GM18526 (cell line): ENCODE measurements at regions not wholly inside any gene's neighbourhood (a gene's known extent, or its start where the extent isn't known, plus 50 kb on each side); places are given as distances from the start of the nearest gene placed in this dataset.

ENCODE experiments used
- POLR2A ChIP-seq: IDR thresholded peaks from 3 replicates; pipeline ENCODE4 v1.6.1; 2011; ENCODE audit not compliant: insufficient read length; ENCODE audit errors: extremely low read depth

DNA sequence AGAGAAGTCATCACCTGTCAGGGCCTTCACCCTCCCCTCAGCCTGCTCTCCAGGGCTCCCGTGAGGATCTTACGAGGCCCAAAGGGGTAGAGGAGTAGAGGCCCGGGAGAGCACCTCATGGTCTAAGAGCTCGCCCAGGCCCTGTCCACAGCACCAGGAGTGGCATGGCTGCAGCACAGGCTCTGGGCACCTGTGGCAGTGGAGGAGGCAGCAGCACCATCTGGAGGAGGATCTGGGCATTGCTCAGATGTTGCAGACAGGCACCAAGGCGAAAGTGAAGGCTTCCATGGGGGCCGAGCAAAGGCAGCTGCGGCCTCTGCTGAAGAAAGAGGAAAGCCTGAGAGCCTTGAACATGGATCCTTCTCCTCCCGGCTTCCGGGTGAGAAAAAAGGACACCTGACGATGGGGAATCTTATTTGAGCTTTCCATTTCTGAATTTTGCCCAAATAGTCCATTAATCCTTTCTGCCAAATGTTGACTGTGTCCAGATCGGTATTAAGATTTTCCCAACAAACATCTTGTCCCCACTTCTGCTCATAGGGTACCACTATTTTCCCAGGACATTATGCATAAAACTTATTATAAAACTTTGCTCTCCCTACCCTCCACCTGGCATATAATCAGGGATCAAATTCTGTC, 604.7 kb downstream of the PTPRC start:
- no peak for TF ChIP-seq POLR2A

DNA sequence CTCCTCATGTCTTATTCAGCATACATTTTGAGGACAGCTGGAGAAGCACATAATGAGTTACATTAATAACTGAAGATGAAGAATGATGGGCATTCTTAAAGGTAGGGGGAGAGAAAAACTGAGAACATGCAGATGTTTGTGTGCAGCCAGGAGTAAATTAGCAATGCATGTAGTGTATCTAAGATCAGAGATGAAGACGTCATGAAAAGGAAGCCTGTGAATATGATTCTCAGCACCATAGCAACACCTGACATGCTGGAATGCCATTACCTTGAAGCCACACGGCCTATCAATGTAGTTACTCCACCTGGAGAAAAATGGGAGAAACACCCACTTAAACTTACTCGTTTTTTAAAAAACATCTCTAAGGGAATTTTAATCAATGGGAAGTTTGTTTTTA, 607.1 kb downstream of the PTPRC start:
- no peak for TF ChIP-seq POLR2A

DNA sequence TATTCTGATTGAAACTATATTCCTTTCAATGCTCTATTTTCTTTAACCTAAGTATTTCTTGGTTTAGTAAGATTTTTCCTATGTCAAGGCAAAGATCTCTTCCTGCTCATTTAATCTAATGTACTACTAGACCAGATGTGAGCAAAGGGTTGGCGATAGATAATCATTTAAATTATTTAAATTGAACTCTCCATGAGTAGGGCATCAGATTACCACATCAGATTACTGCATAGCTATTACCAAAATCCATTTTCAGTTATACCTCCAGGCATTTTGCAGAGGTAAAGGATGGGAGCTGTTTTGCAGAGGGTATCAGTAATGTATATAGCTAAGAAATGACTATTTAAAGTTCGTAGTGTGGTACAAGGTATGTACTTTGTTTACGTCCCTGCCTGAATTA, 607.9 kb downstream of the PTPRC start:
- no peak for TF ChIP-seq POLR2A

DNA sequence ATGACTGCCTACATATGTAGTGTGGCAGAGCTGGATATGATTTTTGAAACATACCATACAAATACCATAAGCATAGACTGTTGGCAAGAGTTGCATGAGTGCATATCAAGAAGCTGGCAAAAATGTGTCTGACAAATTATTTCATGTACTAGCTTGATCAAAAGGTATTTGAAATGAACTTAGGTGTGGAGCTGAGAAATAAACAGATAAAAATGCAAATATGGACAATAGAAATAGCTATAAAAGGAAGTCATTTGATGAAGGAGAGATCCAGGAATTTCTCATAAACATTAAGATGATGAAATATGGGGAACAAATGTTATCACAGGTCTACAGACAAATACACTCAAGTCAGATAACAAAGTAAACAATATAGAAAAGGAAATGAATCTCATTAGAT, 609.1 kb downstream of the PTPRC start:
- TF ChIP-seq POLR2A = no peak

DNA sequence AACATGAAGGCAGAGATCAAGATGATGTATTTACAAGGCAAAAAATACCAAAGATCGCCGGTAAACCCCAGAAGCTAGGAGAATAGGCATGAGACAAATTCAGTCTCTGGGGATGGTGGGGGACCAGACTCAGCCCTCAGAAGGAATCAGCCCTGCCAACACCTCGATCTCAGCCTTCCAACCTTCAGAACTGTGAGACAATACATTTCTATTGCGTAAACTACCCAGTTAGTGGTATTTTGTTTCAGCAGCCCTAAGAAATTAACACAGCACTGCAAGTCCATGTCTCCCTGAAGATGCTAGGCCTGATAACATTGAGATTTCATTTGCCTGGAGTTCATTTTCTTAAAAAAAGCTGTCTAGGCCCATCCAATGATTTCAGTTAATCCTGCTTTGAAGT, 622.5 kb downstream of the PTPRC start:
- no peak for TF ChIP-seq POLR2A

DNA sequence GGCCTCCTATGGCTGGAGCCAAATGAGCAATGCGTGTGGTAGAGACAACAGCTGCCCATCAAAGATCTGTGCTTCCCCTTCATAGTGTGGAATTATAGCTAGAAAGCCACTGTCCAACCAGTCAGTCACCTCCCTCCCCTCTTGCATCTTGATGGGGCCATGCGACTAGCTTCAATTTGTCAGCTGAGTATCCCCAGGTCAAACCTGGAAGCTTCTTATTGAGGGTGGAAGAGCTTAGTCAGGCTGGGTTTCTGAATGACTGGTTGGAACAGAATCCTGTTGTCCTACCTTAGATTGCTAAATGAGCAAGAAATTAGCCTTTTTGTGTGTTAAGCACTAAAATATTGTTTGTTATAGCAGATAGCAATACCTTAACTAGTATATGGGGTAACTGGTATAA, 625.4 kb downstream of the PTPRC start:
- TF ChIP-seq POLR2A = no peak

DNA sequence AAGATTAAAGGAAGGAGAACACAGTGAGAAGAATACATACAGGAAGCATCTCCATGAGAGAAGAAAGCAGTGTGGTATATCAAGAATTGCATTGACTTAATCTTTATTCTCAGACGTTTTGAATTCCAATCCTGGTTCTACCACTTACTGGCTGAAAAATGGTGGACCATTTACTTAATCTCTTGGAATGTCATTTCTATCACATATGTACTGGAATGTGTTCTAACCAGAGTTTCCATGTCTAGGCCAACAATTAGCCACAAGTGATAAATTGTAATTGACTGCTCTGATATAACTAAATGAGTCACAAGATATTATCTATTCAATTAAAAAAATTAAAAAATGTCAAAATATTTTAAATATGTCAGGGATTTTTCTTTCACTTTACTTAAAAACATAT, 626.1 kb downstream of the PTPRC start:
- TF ChIP-seq POLR2A = no peak

DNA sequence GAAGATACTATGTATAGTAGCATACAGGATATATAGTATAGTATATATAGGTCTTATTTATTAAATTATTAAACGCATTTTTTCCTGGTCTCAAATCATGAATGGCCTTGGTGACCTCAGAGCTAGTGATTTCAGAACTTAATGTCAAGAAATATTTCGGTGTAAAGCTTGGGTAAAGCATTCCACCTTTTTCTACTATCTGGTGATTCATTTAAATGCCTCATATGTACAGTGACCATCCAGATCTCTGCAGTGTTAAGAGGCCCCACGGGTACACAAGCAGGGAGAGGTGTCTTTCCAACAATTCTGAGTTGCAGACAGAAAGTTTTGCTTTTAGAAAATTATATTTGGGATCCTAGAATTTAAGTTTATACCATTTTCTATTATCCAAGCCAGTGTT, 626.5 kb downstream of the PTPRC start:
- TF ChIP-seq POLR2A = no peak

DNA sequence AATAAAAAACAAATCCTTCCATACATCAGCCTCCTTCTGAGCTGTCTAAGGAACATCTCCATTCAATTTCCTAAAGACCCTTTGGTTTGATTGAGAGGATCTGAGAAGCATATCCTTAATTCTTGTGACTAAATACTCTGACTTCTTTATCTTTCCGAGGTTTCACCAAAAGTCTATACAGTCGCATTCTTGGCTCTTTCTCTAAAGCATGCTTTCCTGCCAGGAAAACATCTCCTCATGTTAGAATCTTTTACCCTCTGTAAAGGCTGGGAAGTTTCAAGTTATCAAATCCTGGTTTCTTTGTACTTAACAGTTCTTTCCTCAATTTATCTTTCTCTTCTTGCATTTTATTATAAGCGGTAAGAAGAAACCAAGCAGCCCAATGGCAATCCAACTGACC, 630.4 kb downstream of the PTPRC start:
- TF ChIP-seq POLR2A = no peak

DNA sequence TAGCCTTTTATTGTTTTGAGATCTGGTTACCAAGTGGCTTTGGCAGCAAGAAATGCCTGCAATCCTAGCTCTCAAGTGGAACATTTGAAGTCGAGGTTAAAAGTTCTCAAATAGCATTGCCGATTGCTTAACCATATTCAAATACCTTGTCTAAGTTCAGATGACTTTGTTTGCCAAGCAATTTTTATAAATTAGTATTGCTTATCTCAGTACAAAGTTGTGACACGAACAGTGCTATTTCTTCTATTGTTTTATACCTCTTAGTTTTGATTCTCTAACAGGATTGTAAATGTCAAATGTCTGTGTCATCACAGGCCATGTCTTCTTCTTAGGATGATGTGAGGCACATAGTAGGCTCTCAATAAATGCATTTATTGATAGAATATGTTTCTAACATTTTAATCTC, 633.3 kb downstream of the PTPRC start:
- no peak for TF ChIP-seq POLR2A

DNA sequence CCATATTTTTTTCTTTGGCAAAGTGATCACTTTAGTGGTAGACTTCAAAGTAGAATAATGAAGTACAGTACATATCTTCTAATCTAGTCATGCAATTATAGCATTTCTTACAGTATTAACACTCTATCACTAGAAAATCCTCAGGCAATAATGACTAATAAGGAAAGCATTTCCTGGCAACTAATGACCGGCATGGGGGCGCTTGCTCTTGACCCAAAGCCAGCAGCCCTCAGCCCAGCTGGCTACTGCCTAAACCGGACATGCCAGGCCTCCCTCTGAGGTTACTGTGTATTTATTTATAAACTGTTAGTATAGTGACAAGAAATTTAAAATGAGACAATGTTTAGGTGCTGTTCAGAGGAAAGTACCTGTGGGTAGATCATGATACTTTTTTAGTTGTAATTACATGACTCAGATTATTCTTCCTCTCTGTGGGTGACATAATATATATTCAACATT, 633.8 kb downstream of the PTPRC start:
- no peak for TF ChIP-seq POLR2A

DNA sequence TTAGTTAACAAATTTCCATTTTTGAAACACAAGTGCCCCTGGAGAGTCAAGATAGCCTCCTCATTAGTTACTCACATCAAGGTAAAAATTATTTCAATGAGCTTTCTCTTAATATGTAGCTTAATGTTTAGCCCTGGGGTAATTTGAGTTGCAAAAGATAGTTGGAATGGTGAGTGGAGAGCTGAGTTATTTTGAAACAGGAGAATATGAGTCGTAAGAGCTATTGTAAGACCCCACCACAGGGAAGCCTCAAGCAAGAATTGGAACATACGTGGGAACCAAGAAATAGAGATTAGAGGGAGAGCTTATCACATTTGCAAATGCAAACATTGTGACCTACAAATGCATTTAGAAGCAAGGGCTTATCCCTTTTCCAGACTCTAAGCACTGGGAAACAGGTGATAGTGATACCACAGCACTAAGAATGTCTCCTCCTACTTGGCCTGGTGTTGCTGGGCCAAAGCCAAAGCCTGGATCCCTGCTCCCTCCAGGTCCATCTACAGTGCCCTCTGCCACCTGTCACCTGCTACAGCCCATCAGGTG, 635.1 kb downstream of the PTPRC start:
- no peak for TF ChIP-seq POLR2A

DNA sequence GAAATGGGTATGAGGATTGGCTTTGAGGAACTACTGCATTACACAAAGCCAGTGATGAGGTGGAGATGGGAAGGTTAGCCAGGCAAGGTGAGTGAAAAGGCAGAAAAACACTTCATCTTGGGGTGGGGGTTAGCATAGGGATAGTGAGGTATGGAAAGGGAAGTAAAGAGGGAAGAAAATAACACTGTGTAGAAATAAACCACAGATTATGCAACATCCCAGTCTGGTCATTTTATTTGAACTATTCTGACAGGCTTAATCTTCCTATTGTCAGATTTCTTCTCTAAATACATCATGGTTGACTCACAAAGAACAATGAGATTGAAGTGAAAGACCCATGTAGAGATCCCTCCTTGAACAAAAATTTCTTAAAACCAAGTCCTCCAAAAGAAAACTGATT, 640.2 kb downstream of the PTPRC start:
- no peak for TF ChIP-seq POLR2A

DNA sequence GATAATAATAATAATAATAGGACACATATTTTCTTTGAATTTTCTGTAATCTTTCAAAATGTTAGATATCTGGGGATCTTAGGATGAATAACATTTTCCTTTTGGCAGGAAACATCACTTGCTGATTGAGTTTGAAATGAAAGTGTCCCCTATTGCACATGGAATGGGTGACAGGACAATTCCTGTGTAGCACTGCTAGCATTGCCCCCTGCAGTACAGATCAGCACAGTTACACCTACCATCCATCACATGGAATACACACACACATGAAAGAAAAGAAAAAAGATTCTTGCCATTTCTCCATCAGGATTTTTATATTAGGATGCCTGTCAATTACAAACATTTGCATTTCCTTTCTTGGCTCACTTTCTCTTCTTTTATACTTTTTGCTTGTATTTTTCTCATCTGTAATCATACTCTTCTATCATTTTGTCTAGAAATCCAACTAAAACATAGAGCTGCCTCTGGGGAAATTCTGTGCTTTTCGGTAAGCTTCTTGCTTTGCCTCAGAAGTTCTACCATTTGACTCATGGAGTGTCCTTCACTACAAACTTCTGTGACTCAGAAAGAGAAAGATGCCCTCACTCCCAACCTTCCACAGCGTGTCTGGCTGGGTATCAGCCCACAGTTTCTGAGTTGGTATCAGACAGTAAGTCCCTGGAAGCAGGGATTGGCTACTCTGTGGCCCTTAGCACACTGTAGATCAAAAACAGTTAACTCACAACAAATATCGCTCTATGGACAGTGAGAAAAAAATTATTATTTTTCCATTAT, 641.2 kb downstream of the PTPRC start:
- TF ChIP-seq POLR2A = no peak

DNA sequence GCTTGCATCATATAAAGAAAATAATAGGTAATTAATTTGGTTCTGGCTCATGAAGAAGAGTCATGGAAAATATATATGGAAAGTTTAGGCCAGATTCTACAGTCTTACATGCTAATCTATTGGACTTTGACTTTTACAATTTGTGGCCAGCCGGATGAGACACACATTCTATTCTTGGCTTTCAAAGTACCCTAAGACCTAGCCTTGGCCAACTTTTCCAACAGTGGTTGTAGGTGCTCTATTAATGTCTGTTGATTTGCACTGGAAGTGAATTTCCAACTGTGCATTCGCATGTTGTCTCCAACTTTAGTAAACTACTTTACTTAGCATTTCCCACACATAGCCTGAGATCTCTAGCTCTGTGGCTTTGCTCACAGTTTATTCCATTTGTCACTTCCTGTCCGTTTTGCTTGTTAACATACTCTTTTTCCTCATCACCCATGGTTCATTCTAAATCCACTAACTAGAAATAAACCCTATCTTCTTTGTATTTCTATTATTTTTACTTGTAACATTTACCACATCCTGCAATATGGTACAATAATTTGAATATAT, 644.0 kb downstream of the PTPRC start:
- TF ChIP-seq POLR2A = no peak

DNA sequence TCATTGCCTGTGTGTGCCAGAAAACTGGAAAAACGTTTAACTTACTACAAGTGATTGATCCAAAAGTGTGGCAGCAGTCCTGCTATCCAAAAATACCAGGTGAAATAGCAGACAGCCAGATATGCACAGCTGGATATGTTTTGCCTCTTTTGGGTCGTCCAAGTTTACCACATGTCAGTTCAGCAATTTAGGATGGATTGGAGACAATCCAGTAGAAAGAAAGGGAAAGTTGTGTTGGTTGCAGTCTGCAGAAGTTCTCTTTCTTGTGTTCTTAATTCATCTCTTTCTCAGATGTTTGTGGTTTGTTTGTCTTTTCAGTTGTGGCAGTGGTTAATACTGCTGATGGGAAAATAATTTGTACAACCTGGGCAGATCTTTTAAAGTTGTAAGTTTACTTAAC, 645.0 kb downstream of the PTPRC start:
- no peak for TF ChIP-seq POLR2A
